ENCODE measurements at regions not wholly inside any gene's neighbourhood (a gene's known extent, or its start where the extent isn't known, plus 50 kb on each side); places are given as distances from the start of the nearest gene placed in this dataset.

DNA sequence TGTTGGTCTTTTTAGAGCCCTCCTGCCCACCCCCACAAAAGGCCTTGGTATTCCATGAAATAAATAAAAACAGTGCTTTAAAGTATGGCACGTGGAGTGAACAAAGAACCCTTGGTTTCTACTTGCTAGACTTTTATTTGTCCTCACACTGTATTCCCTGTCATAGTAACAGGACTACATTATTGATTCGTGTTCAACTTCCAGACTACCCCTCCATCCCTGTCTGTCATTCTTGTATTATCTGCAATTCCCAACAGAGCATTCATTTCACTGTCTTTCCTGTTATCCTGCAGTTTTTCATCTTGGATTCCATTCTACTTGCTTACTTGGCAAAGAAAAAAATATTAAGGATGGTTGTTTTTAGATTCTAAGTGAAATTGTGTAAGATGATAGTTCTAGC lies 307.4 kb upstream of the CNR1 start:
- no peak for DNase-seq
- no peak for ATAC-seq
- TF ChIP-seq, protein P1, sequence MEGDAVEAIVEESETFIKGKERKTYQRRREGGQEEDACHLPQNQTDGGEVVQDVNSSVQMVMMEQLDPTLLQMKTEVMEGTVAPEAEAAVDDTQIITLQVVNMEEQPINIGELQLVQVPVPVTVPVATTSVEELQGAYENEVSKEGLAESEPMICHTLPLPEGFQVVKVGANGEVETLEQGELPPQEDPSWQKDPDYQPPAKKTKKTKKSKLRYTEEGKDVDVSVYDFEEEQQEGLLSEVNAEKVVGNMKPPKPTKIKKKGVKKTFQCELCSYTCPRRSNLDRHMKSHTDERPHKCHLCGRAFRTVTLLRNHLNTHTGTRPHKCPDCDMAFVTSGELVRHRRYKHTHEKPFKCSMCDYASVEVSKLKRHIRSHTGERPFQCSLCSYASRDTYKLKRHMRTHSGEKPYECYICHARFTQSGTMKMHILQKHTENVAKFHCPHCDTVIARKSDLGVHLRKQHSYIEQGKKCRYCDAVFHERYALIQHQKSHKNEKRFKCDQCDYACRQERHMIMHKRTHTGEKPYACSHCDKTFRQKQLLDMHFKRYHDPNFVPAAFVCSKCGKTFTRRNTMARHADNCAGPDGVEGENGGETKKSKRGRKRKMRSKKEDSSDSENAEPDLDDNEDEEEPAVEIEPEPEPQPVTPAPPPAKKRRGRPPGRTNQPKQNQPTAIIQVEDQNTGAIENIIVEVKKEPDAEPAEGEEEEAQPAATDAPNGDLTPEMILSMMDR (IDR thresholded peaks at IDR 0.05) = no peak
- H3K4me1 ChIP-seq = no peaks in the 10 kb centered on the region
- no peaks in the 10 kb centered on the region for H3K36me3 ChIP-seq
- H3K27me3 ChIP-seq = no peaks in the 10 kb centered on the region
- intact Hi-C loops (cut with DNase I) = no loop called here
- H3K9me3 ChIP-seq = no peaks in the 10 kb centered on the region
- no peak overlapping the region for H3K4me3 ChIP-seq
- no peak overlapping the region for H3K27ac ChIP-seq

DNA sequence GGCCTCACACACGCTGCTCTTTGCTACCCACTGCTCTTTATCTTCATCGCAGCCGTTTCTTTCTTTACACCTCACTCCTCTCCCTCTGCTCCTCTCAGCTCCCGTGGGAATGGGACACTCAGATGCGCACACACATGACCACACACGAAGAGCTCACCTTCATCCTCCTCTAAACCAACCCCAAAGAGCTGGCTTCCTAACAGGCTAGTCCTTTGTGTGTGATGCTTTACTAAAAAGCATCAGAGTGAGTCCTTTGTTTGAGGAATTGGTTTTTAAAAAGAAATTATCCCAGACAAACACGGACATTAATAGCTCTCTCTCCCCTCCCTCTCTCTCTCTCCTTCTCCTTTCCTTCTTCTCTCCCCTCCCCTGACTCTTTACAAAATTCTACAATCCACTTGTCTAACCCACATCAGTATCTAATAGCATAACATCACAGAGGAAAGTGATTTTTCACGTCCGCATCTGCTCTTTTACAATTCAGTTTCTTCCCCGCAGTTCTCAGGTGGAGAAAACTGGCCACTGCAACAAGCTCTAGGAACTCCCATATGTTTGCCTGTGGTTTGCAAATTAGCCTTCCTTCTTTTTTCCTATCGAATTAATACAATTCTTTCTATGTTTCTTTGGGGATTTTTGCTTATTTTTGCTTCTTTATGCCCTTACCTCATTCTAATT lies 306.8 kb upstream of the CNR1 start:
- intact Hi-C loops (cut with DNase I) = no loop called here
- TF ChIP-seq, protein P1 (IDR thresholded peaks at IDR 0.05) = no peak
- no peak for DNase-seq
- H3K4me1 ChIP-seq = no peaks in the 10 kb centered on the region
- H3K9me3 ChIP-seq = no peaks in the 10 kb centered on the region
- no peaks in the 10 kb centered on the region for H3K27me3 ChIP-seq
- H3K27ac ChIP-seq = no peak overlapping the region
- no peak for ATAC-seq
- H3K4me3 ChIP-seq = no peak overlapping the region
- no peaks in the 10 kb centered on the region for H3K36me3 ChIP-seq

DNA sequence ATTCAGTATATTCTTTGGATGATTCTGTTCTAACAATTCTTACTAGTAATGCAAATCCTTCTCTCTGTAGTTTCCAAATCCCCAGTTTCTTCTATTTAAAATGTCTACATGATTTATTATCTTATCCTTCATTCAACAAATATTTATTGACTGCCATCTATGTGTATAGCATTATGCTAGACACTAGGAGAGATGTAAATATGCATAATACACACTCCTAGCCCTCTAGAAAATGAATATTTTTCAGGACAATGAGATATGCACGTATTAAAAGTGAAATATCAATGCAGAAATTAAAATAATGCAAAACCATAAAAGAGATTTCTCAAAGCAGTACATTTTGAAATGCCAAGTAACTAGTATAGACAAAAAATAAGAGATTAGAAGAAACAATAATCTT lies 293.5 kb upstream of the CNR1 start:
- H3K9me3 ChIP-seq = no peaks in the 10 kb centered on the region
- no peak for ATAC-seq
- TF ChIP-seq, protein P1 (IDR thresholded peaks at IDR 0.05) = no peak
- H3K27ac ChIP-seq = no peak overlapping the region
- no peaks in the 10 kb centered on the region for H3K4me1 ChIP-seq
- no peak overlapping the region for H3K4me3 ChIP-seq
- intact Hi-C loops (cut with DNase I) = no loop called here
- H3K36me3 ChIP-seq = no peaks in the 10 kb centered on the region
- no peak for DNase-seq
- H3K27me3 ChIP-seq = no peaks in the 10 kb centered on the region

DNA sequence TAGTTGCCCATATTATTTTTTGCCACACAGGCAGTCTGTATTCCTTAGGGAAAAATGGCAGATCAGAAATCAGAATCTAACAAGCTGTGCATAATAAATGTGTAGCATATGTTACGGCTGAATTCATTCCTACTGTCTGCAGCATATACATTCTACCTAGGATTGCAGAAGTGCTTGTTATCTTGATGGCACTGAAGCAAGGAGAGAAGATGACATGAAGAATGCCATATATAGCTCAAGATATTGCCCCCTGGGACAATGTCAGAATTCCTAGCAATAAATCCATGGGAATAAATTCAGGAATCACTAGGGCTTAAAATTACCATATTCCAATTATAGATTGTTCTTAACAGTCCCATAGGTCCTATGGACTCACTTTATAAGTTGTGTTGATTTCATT lies 293.0 kb upstream of the CNR1 start:
- Histone ChIP-seq H3K27ac (no peak overlapping the region), H3K27me3 (no peaks in the 10 kb centered on the region), H3K4me3 (no peak overlapping the region), H3K36me3 (no peaks in the 10 kb centered on the region), H3K9me3 (no peaks in the 10 kb centered on the region), H3K4me1 (no peaks in the 10 kb centered on the region)
- intact Hi-C loops (cut with DNase I) = no loop called here
- TF ChIP-seq, protein P1 (IDR thresholded peaks at IDR 0.05) = no peak
- no peak for DNase-seq
- no peak for ATAC-seq

DNA sequence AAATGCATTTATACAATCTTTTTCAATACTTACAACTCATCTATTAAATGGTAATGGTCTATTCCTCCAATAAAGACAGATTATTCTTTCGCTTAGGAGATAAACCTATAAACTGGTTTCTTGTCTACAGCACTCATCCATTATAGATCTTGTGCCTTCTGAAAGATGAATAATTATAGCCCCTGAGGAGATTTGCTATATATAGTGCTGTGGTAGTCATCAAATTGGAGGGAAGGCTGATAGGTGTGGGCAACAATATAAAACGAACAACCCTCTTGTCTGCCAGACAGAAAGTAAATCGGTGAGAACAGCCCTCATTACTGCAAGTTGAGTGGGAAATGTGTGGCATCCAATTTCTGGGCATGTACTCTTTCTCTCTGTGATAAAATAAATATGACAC lies 292.5 kb upstream of the CNR1 start:
- Histone ChIP-seq H3K4me1 (no peaks in the 10 kb centered on the region), H3K27ac (no peak overlapping the region), H3K9me3 (no peaks in the 10 kb centered on the region), H3K36me3 (no peaks in the 10 kb centered on the region), H3K27me3 (no peaks in the 10 kb centered on the region), H3K4me3 (no peak overlapping the region)
- intact Hi-C loops (cut with DNase I) = no loop called here
- ATAC-seq (no peak), DNase-seq (no peak)
- TF ChIP-seq, protein P1 (IDR thresholded peaks at IDR 0.05) = no peak

Data from upper lobe of right lung (tissue), 1 donor.